Bone marrow (tissue), 2 donors: ENCODE measurements at regions not wholly inside any gene's neighbourhood (a gene's known extent, or its start where the extent isn't known, plus 50 kb on each side); places are given as distances from the start of the nearest gene placed in this dataset.

Experiments
- DNase-seq, 2 donors: peaks; one replicate each; lab custom pipeline; 2025; lab: John Stamatoyannopoulos, UW

DNA sequence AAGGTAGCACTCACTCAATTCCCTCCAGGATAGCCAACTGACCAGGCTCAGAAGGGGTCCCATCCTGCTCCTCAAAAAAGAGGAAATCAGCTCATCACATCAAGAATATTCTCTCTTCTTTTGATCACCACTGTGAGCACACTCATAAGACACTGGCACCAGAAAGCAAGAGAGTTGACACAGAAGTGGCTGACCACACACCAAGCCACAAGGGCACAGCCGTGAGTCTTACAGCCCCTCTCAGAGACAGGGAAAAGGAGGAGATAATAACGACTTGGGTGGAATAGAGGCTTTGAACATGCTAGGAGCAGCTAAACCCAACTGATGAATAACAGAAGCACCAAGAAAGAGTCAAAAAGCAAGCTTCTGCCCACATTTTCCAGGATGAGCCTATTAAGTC is 249.1 kb upstream of the PREP start:
- DNase-seq, result no peak

DNA sequence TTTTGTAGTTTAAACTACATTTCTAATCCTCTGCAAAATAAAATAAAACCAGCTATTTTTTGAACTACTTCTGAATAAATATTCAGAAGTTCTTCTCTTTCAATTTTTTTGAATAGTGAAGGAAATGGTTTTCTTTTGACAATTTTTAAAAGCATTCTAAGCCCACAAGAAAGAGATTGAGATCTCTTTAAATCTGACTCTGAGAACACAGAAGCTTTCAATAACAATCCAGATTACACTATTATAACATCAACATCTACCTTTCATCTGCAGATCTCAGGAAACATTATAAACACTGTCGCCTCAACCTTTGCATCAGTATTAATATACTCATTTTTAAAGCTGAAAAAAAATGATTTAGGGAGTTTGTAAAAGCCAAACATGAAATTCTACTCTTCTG is 247.5 kb upstream of the PREP start:
- no peak for DNase-seq

DNA sequence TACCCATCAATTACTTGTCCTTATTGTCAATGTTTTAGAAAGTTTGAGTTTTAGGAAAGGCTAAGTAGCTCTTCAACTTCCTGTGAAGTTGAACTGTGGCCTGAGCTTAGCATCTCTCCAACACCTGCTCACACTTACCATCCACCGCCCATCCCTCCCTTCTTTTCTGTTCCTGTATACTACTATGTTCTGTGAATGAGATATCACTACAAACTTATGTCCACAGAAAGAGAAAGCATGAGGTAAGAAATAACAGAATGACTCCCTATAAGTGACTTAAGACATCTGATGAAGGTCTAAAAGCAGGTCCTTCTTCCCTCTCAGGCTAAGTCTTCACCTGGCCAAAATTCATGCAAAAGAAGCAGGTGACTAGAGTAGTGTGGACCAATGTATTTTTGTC is 246.3 kb upstream of the PREP start:
- no peak for DNase-seq

DNA sequence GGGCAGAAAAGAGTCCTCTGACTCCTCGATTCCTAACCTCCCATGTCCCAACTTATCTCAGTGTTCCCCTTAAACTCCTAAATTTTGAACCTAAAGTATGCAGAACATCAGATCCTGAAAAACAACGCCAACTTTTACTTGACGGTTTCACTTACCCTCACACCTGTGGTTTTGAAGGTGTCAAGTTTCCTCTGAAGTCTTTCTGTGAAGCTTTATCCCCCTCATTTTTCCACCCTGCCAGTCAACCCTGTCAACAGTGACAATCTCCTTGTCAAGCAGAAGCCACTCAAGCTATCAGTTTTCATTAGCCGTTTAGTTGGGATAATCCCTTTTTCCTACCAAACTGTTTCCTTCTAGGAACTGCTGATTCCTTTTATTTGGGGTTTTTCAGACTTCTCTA is 245.4 kb upstream of the PREP start:
- no peak for DNase-seq

DNA sequence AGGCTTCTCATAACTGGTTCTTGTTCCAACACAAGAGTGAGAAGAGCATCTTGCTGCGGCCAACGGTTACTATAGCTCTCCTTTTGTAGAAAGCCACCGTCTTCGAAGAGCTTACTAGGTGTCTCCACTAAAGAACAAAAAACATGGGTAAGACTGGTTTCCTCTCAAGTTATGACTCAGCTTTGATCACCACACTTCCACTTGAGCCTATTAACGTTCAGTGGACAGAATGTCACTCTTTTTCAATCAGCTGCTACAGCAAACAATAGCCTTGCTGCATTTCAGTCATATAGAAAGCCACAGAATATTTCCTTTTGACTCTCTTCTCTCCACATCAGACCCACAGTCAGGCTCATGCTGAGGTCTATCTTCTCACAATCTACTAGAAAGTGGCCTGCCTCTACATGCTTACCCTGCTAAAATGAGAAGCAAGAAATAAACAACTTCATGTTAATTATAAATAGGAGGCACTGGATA is 243.5 kb upstream of the PREP start:
- DNase-seq, result no peak

DNA sequence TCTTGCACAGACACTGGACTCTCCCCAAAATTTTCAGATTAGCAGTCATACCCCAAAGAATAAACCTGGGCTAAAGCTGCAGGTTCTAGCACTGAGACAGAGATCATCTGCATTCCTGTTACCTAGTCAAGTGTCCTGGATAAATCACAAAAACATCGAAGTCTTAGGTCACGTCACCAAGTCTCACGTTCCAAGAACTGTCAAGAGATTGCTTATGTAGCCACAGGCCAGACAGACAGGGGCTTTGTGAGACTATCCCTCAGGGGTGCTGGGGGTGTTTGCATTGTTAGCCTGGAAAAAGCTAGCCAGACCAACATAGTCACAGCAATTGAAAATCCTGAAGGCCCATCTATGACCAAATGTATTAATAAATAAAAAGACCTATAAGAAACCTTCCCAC is 243.1 kb upstream of the PREP start:
- DNase-seq, result no peak

DNA sequence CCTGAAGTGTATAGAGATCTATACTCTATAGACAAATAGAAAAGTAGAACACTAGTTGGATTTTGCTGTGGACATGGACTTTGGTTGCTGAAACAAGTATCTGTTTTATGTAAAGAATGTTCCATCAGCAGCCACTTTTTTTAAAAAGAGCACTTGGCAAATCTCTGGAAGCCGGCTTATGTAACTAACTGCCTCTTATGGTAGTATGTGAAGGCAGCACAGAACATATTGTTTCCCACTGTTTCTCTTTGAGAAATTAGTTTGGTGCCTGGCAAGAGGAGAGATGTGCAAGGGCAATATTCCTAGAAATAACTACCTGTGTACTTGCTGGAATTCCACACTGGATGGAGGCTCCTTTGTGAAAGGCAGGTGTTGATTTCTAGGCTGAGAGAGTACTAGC is 242.3 kb upstream of the PREP start:
- DNase-seq, result no peak

DNA sequence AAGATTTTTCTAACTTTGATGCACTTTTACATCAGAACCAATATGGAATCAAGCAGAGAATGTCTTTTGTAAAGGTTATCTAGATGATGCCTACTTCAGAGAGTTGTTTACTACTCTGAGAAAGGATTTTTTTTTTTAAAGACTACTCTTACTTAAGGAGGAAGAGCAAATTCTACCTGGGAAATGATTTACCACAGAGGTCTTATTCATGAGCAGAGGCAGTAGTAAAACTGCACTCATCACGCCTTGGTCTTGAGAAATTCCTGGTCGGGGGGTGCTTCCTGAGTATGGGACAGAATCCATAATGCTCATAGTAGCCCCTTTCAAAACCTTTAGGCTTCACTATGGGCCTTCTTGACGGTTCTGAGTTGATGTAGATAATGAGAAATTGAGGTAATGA is 241.8 kb upstream of the PREP start:
- no peak for DNase-seq

DNA sequence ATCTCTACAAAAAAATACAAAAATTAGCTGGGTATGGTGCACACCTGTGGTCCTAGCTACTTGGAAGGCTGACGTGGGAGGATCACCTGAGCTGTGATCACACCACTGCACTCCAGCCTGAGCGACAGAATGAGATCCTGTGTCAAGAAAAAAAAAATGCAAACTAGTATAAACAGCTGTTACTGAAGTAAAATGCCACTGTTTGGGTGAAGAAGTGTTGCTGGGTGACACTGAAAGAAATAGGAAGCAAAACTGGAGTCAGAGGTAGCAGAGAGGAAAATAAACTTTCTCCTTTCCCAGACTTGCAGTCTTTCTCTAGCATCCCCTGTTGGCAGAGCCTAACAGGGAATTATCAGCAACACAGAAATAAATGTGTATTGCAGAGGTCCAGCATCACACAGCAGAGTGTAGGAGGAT is 241.2 kb upstream of the PREP start:
- no peak for DNase-seq

DNA sequence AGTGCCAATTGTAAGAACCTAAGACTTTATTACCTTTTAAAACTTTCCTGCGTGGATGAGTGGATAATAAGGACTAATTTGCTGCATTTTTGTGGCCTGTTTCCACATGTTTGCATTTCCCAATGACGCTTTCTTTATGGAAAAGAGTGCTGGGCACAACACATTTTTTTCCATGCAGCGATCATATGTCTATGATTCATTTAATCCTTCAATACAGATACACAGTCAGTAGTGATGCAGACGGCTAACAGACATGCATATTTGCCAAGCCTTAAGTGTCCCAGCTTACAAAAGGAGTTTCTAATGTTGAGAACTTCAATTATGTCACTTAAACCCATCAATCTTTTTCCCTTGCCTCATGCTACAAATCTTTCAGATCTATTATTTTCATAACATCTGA is 239.8 kb upstream of the PREP start:
- no peak for DNase-seq

DNA sequence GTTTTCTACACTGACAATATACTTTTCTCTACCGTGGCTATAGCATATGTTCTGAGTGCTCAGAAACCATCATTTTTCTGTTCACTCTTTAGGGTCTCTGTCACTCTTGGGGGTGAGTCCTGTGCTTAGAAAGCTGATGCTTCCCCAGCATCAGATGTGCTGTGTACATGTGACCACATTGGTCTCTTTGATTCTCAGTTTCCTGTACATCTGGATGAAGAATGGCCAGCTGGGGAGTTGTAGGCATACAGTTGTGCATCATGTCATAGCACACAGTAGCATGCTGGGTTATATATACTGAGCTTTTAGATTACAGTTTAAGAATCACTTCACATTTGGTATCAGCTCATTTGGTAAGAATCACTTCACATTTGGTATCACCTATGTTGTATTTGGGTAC is 238.6 kb upstream of the PREP start:
- no peak for DNase-seq

DNA sequence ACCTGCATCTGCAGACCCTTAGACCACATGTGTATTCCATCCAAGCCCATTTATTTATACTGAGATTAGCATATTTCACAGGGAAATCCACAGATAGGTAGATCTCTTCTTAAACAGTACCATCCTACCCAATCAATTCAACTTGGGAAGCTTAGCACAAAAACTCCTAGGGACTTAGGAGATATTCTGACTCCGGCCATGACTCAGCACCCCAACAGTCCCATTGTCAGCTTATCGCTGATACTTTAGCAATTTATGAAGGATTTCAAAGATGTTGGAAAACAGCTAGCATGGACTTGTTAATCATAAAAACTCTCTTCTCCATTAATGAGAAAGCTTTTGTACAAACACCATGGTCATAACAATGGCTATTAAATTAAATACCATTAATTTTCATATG is 236.2 kb upstream of the PREP start:
- no peak for DNase-seq

DNA sequence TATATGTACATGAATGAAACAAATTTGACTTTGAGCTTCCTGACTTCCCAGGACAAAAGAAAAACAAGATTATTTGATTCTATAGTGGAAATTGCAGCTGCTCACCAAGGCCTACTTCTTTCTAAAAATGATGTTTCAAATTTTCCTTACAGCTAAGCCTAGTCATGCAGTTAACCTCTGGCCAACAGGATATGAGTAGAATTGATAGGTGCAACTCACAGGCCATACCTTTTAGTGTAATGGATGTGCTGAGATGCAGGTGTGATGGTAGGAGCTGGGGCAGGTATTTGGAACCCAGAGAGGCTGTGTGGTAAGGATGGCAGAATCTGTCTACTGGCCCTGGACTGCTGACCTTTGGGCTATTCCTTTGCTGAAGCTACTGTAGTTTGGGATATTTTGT is 230.9 kb upstream of the PREP start:
- no peak for DNase-seq

DNA sequence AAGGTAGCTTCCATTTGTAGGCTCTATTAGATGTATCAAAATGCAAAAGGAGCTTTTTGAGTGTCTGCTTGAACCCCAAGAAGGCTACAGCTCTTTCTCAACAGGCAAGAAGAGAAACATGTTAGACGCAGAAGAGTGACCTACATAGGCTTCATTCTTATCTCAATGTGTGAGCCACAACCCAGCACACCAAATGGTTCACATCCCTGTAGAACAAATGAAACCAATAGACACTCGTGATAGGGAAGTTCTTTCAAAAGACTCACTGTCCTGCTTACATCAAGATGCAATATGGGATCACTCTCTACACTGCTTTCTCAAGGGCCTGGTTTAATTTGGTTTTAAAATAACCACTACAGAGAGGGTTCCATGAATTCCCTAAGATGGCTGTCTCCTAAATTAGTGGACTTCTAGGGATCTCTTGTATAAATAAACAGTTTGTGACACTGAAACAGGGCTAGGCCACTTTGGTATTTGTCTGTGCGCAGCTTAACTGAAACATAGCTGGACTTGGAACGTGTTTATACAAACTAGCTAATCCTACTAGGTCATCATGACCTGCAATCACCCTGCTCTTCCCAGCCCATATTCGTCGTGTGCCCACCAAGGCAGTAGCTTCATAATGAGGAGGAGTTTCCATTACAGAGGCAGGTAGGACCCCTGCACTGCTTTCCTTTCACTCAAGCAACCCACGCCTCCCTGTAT is 225.4 kb upstream of the PREP start:
- DNase-seq, result no peak

DNA sequence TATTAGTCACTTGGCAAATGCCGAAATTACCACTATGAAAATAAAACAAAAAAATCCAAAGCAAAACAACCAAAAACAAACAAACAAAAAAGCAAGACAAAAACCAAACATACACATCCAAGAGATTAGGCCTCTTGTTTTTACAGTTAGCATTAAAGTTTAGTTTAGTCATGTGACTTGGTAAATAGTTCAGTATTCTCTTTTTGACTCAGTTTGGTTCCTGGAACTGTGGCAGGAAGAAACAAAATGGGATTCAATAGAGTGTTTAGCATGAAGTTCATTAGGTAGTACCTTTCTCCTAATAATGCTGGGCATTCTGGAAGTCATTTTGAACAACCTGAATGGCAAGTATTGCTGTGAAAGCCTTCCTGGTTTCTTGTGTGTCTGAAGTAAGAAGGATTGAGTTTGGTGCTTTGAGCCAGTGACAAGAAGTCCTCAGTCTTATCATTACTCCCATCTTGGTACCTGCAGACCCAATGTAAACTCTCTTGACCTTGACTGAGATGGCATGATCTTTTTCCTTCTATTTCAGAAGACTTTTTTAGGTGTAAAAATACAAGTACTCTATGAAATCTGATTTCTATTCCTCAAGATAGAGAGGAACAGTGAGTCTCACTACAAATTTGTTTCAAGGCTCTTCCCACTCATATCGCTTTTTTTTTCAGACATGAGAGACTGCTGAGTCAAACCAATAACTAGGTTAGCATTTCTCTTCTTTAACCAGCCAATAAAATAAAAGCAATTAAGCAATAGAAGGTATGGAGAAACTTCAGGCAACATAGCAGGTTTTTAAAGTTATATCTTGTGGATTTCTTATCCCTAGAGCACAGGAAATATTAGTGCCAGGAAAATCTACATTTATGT is 223.6 kb upstream of the PREP start:
- DNase-seq, result no peak

DNA sequence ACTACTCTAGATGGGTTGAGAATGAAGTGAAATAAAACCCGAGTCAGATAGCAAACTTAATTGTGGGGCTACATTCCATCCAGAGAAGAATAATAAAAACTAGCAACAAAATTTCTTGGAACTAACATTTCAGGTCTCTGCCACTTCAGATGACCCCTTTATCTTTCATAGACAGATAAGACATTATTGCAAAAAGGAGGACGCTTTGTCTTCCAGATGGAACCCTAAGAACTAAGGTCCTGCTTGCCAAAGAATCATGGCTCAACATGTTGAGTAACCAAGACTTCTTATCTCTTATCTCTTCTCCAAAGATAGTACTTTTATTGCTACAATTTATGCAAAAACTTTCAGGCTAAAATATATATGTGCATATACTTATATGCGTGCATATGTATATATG is 221.1 kb upstream of the PREP start:
- no peak for DNase-seq

DNA sequence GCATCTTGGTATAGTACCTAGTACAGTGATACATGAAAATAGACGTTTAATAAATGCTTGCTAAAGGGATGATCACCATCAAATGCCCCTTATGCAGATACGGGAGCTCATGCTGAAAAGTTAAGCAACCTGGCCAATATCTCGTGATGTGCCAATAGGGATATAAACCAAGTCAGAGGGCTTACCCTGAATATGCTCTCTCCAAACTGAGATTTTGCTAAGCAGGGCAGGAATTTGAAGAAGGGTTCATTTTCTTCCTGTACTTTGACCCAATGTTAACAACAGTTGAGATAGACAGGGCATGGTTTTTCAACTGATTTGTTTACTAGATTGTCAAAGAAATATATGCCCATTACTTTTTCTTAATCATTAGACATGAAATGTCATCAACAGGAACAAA is 219.3 kb upstream of the PREP start:
- no peak for DNase-seq

DNA sequence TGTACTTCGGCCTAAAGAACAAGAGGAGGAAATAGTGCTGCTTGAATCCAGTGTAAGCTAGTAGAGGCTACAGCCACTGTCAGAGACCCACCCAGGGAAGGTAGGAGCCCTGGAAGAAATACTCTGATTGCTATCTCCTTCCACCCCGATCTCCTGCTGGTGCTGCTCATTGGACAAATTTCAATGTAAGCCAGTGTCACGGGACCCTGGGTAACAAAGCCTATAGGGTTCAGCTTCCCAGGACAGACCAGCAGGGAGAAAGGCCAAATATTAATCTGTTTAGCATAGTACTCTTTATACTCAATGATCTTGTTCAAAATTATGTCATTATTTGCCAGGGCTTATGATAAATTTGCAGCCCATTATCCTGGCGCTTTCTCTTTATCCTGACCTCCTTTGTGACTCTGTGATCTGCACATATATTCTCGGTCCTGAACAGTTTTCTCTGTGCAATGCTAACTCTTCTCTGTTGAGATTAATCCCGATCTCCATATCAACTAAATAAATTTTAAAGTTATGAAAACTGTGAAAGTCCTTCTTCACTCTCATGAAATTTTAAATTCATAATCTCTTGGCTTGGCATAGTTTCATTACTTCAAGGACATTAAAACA is 218.8 kb upstream of the PREP start:
- no peak for DNase-seq

DNA sequence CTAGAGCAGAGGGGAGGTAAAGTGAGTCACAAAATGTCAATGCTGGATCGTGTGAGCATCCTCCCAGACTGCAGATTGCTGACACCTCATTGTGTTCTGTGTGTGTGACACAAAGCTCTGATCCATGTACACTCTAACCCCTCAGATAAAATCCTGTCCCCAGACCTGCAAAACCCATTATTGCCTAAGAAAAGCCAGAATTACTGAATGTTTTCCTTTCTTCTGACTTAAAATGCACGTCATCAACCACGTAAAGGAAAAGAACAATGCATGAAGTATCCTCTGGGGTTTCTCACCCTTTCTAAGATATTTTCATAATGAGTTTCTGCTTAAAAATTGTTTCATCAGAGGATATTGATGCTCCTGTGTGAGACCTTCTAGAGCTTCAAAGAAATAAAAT is 218.0 kb upstream of the PREP start:
- DNase-seq, result no peak

DNA sequence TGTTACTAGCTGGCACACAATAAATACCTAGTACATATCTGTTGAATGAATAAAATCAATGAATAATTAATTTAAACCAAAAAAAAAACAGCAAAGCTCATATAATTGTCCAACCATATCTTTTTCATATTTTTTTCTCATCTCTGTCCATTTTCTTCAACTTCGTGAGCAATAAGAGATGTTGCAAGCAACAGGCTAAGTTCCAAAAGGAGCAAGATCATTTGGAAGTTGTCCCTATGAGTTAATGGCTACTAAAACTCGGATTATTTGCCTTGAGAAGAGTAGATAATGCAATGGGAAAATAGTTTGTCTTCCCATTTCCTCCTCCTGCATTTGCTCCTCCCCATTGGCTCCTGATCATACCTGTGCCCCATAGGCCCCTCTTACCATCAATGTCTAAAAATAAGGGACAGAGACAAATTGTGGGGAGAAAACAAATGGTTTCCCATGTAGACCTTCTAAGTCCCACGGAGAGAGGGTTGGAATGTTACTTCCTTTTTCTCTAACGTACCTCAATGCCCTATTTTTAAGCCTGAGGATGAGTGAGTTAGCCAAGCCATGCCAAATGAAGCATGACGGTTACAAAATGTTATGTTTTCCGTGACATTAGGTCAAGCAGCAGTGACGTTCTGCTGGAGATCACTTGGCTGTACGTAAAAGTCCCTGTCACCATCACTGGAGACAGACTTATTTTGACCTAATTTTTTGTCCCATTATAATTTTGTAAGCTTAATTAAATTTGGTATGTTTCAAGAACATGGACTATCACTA is 217.3 kb upstream of the PREP start:
- DNase-seq, result no peak

DNA sequence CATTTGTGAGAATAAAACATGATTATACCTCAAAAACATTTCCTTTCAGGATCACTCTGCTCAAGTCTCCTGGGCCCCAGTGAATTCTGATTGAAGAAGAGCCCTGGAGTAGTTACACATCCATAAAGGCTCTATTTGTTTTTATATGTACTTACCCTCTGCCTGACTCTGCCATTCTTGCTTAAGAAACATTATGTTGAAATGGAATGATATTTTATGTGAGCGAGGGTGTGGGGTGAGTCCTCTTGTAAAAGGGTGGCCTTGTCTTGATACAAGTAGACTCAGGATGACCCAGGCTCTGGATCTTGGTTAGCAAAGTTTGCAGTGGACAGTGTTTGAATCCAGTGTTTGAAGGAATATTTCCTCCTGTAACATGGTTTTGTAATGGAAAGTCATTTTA is 215.4 kb upstream of the PREP start:
- no peak for DNase-seq

DNA sequence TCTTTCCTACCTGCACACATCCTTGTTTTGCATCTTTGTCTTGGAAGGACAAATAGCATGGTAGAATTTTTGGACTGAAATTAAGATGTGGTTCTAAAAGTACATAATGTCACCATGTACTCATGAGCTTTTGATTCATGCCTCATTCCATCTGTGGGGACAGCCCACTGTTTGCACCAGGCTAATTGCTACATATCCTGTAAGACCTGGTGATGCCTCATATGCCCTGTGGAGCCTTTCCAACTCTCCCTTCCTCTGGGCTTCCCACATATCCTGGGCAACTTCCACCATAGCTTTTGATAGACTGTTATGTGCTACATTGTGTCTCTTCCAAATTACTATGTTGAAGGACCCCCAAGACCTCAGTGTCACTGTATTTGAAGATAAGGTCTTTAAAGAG is 213.6 kb upstream of the PREP start:
- DNase-seq, result no peak
